AG09309 (cell line): ENCODE measurements at regions not wholly inside any gene's neighbourhood (a gene's known extent, or its start where the extent isn't known, plus 50 kb on each side); places are given as distances from the start of the nearest gene placed in this dataset.

Source experiments
- DNase-seq: peaks from one replicate; pipeline ENCODE4 v3.0.0-alpha.2; 2010; ENCODE audit warnings: low read depth
- H3K4me3 ChIP-seq: 2 replicates; pipeline ENCODE4 v1.5.1; 2011; ENCODE audit warnings: mild to moderate bottlenecking, low read depth, low read length, moderate library complexity; ENCODE audit not compliant: control insufficient read depth
- CTCF ChIP-seq: IDR thresholded peaks from 2 replicates; pipeline ENCODE4 v1.5.1; 2011; ENCODE audit warnings: mild to moderate bottlenecking, low read depth, low read length, inconsistent platforms; ENCODE audit not compliant: insufficient read depth, control insufficient read depth; ENCODE audit errors: missing control alignments

GRCh38 chr3:165532851-165533250 lies 304.4 kb downstream of the BCHE start:
- no peak for TF ChIP-seq CTCF
- no peak for DNase-seq

GRCh38 chr3:165529451-165529850 lies 307.8 kb downstream of the BCHE start:
- no peak overlapping the region for H3K4me3 ChIP-seq
- no peak for DNase-seq
- no peak for TF ChIP-seq CTCF

More at GRCh38 chr3:165532851-165533250, 304.4 kb downstream of the BCHE start:
- H3K4me3 ChIP-seq = no peak overlapping the region

- no peak for DNase-seq
- H3K4me3 ChIP-seq = no peak overlapping the region
- TF ChIP-seq CTCF = no peak
Measured at GRCh38 chr3:165526367-165526766, 310.9 kb downstream of the BCHE start.

GRCh38 chr3:165523801-165524200 lies 313.4 kb downstream of the BCHE start:
- no peak for DNase-seq
- no peak for TF ChIP-seq CTCF
- no peak overlapping the region for H3K4me3 ChIP-seq

GRCh38 chr3:165522386-165522785 lies 314.8 kb downstream of the BCHE start:
- no peak for TF ChIP-seq CTCF
- no peak overlapping the region for H3K4me3 ChIP-seq
- DNase-seq = no peak

- TF ChIP-seq CTCF = no peak
- DNase-seq = no peak
- no peak overlapping the region for H3K4me3 ChIP-seq
Measured at GRCh38 chr3:165521131-165521871, 315.9 kb downstream of the BCHE start.

GRCh38 chr3:165519687-165520086 lies 317.5 kb downstream of the BCHE start:
- no peak overlapping the region for H3K4me3 ChIP-seq
- DNase-seq = no peak
- no peak for TF ChIP-seq CTCF
